Fibroblast of villous mesenchyme (primary cell): ENCODE measurements at regions not wholly inside any gene's neighbourhood (a gene's known extent, or its start where the extent isn't known, plus 50 kb on each side); places are given as distances from the start of the nearest gene placed in this dataset.
"Not testable (repeated sequence)": the region's sequence is repeated elsewhere in the genome, so short reads cannot be mapped to it uniquely, and the experiment has no call there.

Source experiments
- DNase-seq: peaks from one replicate; pipeline ENCODE4 v3.0.0-alpha.2; 2010; ENCODE audit warnings: low read depth
- H3K4me3 ChIP-seq: 2 replicates; pipeline ENCODE4 v1.5.1; 2011; ENCODE audit warnings: low read depth, mild to moderate bottlenecking, low read length
- TF ChIP-seq, protein P1 (sequence below): IDR thresholded peaks from 2 replicates; pipeline ENCODE4 v1.5.1; 2012; ENCODE audit warnings: low read depth, mild to moderate bottlenecking, low read length; ENCODE audit not compliant: insufficient read depth

DNA sequence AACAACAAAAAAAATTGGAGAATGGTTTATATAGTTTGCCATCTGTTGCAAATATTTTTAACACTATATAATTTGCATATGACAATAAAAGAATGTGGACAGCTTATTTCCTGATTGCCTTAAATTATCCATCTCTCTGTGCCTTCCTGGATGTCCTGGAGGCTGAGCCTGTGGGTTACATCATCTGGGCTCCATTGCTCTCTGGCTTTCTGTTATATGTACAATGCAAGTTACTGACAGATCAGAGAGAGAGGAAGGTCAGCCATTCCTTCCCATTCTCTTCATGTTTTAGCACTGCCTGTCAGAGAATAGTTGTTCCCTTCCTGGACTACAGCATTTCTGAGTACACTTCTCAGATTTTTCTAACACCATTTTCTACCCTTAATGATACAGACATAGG, 758.3 kb upstream of the PCDH20 start:
- TF ChIP-seq, protein P1, sequence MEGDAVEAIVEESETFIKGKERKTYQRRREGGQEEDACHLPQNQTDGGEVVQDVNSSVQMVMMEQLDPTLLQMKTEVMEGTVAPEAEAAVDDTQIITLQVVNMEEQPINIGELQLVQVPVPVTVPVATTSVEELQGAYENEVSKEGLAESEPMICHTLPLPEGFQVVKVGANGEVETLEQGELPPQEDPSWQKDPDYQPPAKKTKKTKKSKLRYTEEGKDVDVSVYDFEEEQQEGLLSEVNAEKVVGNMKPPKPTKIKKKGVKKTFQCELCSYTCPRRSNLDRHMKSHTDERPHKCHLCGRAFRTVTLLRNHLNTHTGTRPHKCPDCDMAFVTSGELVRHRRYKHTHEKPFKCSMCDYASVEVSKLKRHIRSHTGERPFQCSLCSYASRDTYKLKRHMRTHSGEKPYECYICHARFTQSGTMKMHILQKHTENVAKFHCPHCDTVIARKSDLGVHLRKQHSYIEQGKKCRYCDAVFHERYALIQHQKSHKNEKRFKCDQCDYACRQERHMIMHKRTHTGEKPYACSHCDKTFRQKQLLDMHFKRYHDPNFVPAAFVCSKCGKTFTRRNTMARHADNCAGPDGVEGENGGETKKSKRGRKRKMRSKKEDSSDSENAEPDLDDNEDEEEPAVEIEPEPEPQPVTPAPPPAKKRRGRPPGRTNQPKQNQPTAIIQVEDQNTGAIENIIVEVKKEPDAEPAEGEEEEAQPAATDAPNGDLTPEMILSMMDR: no peak
- H3K4me3 ChIP-seq: no peak overlapping the region
- DNase-seq: no peak

DNA sequence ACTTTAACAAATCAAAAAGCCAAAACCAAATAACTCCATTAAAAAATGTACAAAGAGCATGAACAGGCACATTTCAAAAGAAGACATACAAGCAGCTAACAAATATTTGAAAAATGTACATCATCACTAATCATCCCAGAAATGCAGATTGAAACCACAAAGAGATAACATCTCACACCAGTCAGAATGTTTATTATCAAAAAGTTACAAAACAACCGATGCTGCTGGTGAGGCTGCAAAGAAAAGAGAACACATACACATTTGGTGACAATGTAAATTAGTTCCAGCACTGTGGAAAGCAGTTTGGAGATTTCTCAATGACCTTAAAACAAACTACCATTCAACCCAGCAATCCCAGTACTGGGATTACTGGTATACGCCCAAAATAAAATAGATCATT, 756.0 kb upstream of the PCDH20 start:
- DNase-seq: no peak
- H3K4me3 ChIP-seq: no peak overlapping the region
- TF ChIP-seq, protein P1: no peak

DNA sequence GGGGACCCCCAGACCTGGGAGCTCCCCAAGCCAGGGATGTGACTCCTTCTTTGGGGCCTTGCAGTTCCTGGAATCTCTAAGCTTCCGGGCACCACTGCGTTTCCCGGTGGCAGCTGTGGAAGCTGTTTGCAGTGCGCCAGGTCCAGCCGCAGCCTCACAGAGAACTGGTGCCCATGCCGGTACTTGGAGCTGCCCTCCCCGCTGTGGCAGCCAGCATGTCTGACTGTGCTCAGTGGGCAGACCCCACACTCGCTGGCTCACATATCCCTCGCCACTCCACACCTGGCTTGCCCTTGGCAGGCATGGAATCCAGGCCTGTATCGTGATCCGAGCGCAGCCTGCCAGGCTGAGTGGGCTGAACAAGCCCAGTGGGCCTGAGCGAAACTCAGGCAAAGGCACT, 753.2 kb upstream of the PCDH20 start:
- no peak overlapping the region for H3K4me3 ChIP-seq
- no peak for DNase-seq
- TF ChIP-seq, protein P1: no peak

DNA sequence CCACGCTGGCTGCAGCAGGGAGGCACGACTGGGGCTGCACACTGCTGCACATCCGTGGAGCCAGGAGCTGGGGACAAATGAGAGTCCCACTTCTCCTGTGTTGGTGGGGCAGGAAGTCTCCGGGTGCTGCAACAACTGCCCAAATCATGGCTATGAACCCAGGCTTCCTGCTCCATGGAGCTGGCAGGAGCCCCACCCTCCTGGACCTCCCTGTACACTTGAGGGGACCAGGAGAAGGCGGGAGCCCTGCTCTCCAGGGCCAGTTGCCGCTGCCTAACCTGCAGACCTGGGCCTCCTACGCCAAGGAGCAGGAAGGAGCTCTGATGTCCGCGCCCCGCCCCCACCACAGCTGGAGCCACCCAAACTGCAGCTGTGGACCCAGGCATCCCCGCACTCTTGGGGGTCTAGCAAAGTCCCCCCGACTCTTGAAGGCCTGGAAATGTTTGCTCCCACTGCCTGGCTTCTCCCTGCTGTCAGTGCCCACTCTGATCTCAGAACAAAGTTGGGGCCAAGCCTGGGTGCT, 752.1 kb upstream of the PCDH20 start:
- no peak overlapping the region for H3K4me3 ChIP-seq
- DNase-seq: no peak
- TF ChIP-seq, protein P1: no peak

DNA sequence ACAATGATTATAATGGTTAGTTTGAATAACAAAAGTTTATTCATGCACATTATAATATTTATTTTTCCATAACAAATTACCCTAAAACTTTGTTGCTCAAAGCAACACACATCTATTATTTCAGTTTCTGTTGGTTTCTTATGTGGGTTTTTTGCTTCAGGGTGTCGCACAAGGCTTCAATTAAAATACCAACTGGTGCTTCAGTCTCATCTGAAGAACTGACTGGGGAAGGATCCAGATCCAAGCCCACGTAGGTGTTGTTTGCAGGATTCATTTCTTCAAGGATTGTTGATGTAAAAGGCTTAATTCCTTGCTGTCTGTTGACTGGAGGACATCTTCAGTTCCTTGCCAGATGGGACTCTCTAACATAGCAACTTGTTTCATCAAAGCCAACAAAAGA, 747.2 kb upstream of the PCDH20 start:
- TF ChIP-seq, protein P1: no peak
- H3K4me3 ChIP-seq: no peak overlapping the region
- no peak for DNase-seq

DNA sequence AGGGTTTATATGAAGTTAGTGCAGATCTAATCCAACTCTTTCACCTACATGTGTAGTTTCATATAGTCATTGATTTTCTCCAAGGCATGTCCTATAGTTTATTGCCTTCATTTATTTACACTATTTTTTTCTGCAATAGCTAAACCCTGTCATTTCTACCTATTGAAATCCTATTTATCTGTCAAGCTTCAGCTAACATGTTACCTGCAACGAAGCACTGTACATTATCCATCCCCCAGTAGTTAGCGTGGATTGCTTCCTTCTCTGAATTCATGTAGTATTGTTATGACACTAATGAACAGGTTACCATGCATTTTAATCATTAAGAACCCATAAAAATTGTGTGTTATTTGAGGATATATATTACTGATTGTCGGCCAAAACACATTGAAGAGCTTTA, 742.9 kb upstream of the PCDH20 start:
- H3K4me3 ChIP-seq: no peak overlapping the region
- TF ChIP-seq, protein P1: no peak
- DNase-seq: no peak

DNA sequence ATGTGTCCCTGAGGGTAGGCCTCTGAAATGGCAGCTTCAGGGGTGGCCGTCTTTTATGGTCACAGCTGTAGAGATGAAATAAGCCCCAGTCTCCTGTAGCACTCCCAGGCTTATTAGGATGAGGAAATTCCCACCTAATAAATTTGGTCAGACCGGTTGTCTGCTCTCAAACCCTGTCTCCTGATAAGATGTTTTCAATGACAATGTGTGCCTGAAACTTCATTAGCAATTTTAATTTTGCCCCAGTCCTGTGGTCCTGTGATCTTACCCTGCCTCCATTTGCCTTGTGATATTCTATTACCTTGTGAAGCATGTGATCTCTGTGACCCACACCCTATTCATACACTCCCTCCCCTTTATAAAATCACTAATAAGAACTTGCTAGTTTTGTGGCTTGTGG, 736.1 kb upstream of the PCDH20 start:
- DNase-seq, H3K4me3 ChIP-seq: not testable (repeated sequence)
